ENCODE measurements at regions not wholly inside any gene's neighbourhood (a gene's known extent, or its start where the extent isn't known, plus 50 kb on each side); places are given as distances from the start of the nearest gene placed in this dataset.

DNA sequence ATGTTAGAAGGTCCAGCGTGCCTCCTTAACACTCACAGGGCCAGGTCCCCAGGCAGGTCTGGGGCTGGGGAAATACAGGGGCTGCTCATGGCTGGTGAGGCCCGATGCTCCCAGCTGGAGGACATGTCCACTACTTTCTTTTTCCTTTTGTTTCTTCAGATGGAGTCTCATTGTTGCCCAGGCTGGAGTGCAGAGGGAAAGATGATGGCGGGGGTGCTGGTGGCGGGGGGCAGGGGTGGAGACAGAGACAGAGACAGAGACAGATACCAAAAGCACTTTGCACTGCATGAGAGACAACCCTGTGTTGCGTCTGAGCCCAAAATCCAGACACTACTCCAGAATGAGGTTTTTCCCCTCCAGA, 211.0 kb downstream of the SH3BP4 start:
- Histone ChIP-seq H3K27ac (no peak overlapping the region), H3K4me3 (no peak overlapping the region)

DNA sequence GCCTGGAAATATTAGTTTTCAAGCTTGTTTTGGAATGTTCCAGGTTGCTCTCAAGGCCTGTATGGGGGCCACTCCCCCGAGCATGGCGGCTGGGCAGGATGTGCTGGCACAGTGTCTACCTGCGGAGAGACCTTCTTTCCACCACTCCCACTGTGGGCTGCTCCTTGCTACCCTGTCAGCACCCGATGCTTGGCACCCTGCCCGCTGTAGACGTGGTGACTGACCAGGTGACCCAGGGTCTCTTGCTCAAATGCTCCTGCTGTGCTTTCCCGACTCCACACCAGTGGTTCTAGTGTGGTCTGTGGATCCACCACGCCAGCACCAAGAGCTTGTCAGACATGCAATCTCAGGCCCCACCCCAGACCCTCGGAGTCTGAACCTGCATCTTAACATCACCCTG, 213.3 kb downstream of the SH3BP4 start:
- Histone ChIP-seq H3K27ac (no peak overlapping the region), H3K4me3 (no peak overlapping the region)

DNA sequence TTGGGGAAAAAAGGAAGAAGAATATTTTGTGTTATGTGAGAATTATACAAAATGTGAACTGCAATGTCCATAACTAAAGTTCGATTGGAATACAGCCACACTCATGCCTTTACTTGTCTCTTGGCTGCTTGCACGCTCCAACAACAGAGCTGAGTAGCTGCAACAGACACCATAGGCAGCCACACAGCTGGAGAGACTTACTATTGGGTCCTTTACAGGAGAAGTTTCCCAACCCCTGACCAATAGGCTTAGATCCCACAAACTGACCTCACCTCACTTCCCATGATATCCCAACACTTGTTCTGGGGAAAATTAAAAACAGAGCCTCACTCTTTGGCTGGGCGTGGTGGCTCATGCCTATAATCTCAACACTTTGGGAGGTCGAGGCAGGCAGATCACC, 213.8 kb downstream of the SH3BP4 start:
- Histone ChIP-seq H3K27ac (no peak overlapping the region), H3K4me3 (no peak overlapping the region)

DNA sequence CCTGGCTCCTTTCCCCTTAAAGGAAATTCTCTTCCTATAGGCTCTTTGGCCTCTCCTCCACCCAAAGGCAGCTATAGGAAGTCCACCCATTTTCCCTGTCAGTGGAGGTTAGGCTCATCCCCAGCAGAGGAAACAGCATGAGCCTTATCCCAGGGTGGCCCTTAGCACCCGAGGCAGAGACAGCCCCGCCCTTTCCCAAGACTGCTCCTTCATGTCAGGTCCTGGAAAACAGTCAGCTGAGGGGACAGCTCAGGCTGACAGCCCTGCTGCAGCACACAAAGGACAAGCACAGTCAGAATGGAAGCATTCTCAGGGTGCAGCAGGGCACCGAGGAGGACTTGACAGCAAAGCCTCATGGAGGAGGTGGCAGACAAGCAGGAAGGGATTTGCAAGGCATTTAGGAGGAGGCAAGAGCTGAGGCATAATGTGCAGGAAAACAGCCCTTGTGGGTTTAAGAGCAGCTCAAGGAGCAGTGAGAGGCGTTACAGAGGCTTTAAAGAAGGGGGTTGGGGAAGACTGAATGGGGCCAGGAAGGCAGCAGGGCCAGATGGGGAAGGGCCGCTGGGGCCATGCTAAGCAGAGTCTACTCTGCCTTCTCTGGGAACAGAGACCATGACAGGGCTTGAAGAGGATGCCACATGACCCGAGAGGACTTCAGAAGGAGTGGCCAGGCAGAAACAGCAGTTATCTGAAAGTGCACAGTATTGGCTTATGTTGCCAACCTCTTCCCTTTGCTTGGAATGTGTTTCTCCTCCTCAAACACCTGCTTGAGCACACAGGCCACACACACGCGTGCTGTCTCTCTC, 216.6 kb downstream of the SH3BP4 start:
- H3K27ac ChIP-seq, result no peak overlapping the region
- no peak overlapping the region for H3K4me3 ChIP-seq

DNA sequence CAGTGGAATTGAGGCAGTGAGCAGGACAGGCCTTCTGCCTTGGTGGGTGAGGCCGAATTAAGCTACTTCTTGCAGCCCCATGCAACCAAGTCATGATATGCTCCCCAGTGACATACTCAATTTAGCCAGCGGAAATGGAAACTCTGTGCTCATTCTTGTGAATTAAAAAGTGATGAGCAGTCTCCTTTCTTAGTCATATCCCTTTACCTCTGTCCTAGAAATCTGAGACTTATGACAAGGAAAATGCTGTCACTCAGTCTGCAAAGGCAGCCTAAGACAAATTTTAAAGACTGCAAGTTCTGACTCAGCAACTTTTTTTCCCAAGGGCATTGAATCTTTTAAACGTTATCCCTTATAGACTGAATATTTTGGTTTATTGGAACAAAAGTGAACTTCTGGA, 218.2 kb downstream of the SH3BP4 start:
- H3K27ac ChIP-seq, result peak overlapping the region in 4 of 21 experiments; percentile 14 to 56 (median 28)
- no peak overlapping the region for H3K4me3 ChIP-seq

DNA sequence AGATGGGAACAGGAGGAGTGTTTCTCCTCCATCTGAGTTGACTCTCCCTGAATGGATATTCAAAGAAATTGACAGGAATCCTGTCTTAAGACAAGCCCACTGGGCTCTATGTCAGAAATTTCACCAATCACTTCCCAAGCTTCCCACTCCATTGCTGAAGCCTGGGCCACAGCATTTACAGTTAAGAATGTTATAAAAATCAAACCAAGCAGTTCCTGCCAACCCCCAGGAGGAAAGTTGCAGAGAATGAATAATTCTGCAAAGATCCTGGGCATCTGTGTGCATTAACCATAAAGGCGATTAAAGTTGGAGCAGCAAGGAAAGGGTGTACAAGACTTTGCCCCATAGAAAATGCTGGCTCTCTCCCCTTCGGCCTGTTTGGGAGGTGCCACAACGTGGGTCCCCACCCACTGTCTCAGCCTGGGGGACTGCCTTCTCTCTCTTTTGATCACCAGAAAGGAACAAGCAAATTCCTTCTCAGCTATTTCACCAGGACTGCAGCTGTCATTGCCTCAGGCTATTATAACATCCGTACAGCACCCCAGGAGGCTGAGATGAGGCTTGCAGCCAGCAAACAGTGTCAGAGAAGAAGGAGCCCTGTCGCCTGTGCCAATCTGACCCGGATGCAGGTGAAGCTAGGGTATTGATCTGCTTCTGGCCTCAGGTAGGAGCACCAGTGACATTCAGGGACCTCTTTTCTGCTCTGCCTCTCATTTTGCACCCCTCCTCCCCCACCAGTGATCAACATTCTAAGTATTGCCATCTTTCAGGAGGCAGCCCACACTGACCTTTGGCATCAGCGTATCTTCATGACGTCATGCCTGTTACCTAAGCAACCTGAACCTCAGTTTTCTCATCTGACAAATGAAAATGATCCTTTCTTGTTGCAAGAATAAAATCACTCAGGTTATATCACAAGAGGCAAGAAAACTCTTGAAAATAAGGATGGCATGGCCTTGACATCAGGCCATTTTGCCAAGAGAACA, 219.0 kb downstream of the SH3BP4 start:
- H3K4me3 ChIP-seq, result no peak overlapping the region
- H3K27ac ChIP-seq, result peak overlapping the region in 6 of 21 experiments; percentile 14 to 64 (median 42)

DNA sequence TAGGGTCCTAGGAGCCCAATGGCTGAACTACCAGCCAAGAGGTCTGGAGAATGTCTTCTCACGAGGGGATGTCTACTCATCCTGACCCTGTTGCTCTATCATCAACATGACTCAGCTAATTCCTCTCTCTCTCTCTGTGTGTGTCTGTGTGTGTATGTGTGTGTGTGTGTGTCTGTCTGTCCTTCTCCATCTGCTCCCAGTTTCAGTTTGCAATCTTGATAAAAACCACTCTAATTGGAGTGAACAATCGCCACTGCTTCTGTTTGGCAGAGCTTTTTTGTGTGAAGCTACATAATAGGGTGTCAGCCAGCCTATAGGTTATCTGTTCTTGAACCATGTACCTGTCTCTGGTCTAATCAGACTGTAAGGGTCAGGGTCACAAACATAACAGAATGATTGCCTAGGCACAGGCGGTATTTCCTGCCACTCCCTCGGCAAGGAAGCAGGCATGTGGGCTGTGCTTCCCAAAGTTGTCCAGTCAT, 219.8 kb downstream of the SH3BP4 start:
- no peak overlapping the region for H3K4me3 ChIP-seq
- H3K27ac ChIP-seq, result peak overlapping the region in 4 of 21 experiments; percentile 29 to 64 (median 44)

DNA sequence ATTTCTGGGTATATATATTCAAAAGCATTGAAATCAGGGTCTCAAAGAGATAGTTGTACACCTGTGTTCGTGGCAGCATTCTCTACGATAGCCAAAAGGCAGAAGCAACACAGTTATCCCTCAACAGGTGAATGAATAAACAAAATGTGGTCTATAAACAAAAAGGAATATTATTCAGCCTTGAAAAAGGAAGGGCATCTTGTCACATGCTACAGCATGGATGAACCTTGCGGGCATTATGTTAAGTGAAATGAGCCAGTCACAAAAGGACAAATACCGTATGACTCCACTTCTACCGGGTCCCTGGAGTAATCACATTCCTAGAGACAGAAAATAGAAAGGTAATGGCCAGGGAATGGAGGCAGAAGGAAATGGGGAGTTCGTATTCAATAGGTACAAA, 228.8 kb downstream of the SH3BP4 start:
- H3K4me3 ChIP-seq, result no peak overlapping the region
- H3K27ac ChIP-seq, result no peak overlapping the region

DNA sequence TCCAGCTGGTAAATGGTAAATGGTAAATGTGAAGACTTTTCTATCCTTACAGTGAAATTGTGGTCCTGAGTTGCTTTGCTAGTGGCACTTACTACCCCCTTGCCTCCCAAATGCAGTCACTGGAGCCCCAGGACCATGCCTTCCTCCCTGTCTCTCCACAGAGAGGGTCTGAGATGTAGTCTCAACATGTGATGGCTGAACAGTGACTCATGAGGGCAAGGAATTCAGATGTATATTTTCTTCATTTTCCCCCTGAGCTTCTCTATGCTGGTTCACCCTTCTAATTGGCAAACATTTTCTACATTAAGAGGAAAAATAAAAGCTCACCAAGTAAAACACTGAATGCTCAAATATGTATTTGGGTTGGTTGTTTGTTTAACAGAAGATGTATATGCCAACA, 232.0 kb downstream of the SH3BP4 start:
- Histone ChIP-seq H3K27ac (no peak overlapping the region), H3K4me3 (no peak overlapping the region)

DNA sequence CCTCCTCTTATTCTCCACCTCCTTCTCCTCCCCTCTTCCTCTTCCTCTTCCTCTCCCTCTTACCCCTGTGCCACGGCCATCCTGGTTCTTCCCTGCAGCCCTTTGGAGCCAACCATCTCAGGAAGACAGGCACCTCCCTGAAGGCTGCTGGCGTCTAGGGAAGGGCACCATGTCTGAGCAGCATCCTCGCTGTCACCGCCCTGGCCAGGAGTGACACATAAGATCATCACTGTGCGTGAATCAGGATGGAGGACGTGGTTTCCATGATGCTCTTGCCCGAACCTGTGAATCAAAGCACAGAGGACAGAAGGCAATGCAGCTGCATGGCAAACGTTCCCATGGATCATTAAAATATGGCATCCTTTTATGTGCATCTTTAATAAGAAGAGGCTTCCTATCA, 236.0 kb downstream of the SH3BP4 start:
- no peak overlapping the region for H3K27ac ChIP-seq
- no peak overlapping the region for H3K4me3 ChIP-seq

DNA sequence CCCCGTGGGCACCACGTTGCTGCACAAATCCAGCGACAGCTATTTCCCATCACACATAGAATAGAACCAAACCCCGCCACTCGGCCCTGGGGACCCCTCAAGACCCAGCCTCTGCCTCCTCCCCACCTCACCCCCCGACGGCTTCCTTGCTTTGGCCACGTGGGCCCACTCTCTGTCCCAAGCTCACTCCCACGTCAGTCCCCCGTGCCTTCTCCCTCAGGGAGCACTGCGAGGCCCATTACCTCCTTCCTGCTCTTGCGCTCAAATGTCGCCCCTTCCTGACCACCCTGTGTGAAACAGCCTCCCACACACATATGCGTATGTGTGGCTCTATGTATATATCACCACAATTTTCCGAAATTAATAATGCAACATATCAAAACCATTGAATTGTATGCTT, 239.7 kb downstream of the SH3BP4 start:
- H3K27ac ChIP-seq, result no peak overlapping the region
- H3K4me3 ChIP-seq, result no peak overlapping the region

DNA sequence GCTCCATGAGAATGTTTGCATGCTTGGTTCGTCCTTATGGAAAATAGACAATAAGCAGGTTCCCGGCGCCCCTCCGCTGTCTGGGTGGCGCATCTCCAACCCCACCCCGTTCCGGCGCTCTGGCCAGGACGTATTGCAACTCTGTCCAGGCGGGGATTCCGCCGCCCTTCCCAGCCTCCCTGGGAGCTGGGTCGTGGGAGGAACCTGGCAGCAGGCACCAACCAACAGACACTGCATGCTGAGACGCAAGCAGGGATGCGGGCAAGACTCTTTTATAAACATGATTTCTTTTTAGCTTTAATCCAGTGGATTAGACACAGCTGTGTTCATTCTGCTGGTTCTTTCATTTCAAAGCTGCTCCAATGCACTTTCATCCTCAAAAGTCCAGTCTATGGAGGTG, 240.2 kb downstream of the SH3BP4 start:
- no peak overlapping the region for H3K4me3 ChIP-seq

DNA sequence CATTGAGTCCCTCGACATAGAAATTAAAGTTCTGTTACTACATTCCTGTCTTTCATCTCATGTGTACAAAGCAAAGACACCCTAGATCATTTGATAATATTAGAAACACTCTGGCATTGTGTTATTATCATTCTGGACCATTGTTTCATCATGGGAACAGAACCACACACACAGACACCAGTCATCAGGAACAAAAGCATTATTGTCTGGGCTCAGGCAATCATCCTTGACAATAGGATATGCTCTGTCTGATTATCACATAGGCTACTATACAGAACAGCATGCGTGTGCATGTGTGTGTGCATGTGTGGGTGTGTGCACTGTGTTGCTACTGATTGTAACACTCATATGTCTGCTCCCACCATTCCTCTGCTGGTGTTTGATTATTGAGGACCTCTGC, 242.5 kb downstream of the SH3BP4 start:
- Histone ChIP-seq H3K27ac (no peak overlapping the region), H3K4me3 (no peak overlapping the region)

More for the DNA sequence above, 240.2 kb downstream of the SH3BP4 start:
- no peak overlapping the region for H3K27ac ChIP-seq

DNA sequence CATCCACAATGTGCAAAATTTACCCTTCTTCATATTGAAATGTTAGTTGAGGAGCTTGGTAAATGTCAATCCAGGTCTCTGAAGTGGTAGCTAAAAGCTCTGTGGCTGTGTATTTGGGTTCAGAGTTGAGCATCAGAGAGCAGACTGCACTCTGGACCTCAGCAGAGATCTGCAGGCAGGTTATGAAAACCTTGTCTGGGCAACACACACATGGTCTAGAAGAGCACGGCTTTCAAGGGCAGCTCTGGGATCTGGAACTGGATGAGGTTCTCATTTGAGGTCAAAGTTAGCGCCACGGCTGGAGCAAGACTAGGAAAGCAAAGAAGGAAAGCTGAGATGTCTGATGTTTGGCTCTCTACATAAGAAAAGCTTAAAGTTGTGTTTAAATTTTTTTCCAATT, 243.0 kb downstream of the SH3BP4 start:
- H3K4me3 ChIP-seq, result no peak overlapping the region
- no peak overlapping the region for H3K27ac ChIP-seq

DNA sequence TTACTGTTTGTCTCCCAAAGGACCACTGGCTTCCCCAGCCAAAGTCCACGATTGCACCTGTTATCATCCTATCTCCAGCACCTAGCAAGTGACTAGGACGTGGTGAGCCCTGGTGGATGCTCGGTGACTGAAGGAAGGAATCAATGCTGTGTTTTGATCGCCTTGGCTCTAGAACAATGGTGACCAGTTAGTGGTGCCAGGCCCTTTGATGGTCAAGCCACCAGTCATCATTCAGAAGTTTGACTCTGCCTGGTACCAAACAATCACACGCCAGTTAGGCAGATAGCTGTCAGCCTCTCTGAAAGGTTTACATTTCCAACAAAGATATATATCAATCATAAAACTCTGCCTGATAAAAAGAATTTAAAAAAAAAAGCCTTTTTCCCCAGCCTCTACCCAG, 244.1 kb downstream of the SH3BP4 start:
- H3K4me3 ChIP-seq, result no peak overlapping the region
- H3K27ac ChIP-seq, result no peak overlapping the region

DNA sequence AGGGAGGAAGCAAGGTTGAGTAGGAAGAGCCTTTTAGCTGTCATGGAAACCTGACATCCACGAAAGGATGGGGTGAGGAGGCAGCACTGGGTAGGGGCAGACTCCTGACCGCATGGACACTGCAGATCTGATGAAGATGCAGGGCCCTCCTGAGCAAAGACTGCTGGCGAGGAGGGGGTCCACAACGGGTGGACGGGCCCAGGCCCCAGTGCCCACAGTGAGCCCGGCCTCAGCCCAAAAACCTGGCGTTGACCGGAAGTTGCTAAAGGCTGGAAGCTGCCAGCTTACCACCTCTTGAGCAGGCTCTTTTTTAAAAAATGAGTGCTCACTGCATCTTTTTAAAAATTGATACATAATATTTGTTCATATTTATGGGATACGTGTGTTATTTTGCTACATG, 247.3 kb downstream of the SH3BP4 start:
- Histone ChIP-seq H3K27ac (no peak overlapping the region), H3K4me3 (no peak overlapping the region)

DNA sequence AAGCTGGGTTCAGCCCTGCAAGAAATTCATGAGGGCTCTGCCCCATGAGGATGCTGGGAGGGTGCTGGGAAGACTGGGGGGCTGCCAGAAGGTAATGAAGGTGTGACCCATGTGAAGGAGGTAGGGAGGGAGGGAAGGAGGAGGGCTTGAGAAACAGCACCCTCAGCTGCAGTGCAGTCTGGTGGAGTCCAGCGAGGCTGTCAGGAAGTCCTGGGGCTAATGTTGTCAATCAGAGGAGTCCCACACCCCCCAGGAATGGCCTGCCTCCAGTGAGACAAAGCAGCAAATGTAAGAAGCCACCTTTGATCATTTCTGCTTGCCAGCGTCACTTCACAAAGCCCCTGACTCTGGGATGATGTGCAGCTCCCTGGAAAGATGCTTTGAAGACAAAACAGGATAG, 248.4 kb downstream of the SH3BP4 start:
- Histone ChIP-seq H3K27ac (no peak overlapping the region), H3K4me3 (no peak overlapping the region)

DNA sequence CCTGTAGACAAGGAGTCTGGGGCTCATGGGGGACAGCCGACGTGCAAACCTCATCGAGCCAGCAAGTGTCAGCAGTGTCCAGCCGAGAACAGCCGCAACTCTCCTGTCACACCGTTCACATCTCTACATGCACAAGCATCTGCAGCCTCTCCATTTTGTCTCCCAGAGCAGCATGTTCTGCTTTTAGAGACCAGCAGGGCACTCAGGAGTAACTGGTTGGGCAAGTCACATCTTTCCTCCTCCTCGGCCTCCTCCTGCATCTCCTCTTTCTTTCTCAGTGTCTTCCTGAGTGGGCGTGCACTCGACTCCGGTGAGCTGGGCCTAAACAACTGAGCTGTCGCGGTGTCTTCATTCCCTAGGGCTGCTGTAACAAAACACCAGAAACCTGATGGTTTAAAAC, 249.9 kb downstream of the SH3BP4 start:
- Histone ChIP-seq H3K27ac (no peak overlapping the region), H3K4me3 (no peak overlapping the region)

DNA sequence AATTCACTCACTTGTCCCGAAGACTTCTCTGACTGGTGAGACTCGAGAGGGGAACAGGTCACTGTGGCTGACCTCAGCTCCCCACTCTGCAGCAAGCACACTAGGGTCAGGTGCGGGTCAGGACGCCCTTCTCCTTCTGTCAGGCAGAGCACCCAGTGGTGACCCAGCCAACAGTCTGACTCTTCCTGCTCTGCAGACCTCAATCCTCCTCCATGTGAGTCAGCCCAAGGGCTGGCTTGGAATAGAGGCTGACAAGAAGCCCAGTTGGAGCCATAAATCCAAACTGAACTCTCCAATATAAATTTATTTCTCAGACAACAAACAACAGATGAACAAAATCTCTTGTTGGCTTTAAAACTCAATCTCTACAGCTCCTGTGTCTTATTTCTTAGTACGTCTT, 253.1 kb downstream of the SH3BP4 start:
- H3K27ac ChIP-seq, result no peak overlapping the region
- H3K4me3 ChIP-seq, result no peak overlapping the region

DNA sequence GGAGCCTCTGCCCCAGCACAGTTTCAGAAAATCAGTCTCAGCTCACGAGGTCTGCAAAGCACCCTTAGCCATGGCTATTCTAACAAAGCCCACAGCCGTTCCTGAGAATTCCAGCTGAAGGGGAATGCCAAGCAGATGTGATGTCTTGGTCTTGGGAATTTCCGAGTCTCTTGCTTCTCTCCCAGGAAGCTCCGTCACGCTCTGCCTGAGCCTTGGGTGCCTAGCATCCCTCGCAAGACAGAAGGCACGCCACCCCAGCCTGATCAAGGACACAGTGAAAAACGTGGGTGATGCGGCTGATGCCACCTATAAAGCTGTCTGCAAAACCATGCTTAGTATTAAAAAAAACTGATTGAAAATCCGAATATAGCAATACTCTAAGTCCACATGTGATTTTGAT, 254.6 kb downstream of the SH3BP4 start:
- Histone ChIP-seq H3K4me3 (no peak overlapping the region), H3K27ac (no peak overlapping the region)
